Osteocyte (in vitro differentiated cells): ENCODE measurements at regions not wholly inside any gene's neighbourhood (a gene's known extent, or its start where the extent isn't known, plus 50 kb on each side); places are given as distances from the start of the nearest gene placed in this dataset.

Source experiments
- DNase-seq: peaks from one replicate; pipeline ENCODE4 v3.0.0; 2021; ENCODE audit warnings: mixed read lengths; ENCODE audit not compliant: unreplicated experiment; ENCODE audit errors: extremely low spot score
- H3K27ac Mint-ChIP-seq: one replicate; pipeline ENCODE4 v1.8.0; 2021; ENCODE audit warnings: mild to moderate bottlenecking, mixed read lengths; ENCODE audit not compliant: unreplicated experiment
- H3K27me3 Mint-ChIP-seq: one replicate; pipeline ENCODE4 v1.8.0; 2021; ENCODE audit warnings: mixed read lengths; ENCODE audit not compliant: unreplicated experiment
- H3K36me3 Mint-ChIP-seq: one replicate; pipeline ENCODE4 v1.8.0; 2021; ENCODE audit warnings: mixed read lengths; ENCODE audit not compliant: unreplicated experiment
- H3K4me1 Mint-ChIP-seq: one replicate; pipeline ENCODE4 v1.8.0; 2021; ENCODE audit warnings: mixed read lengths; ENCODE audit not compliant: unreplicated experiment
- H3K4me3 Mint-ChIP-seq: one replicate; pipeline ENCODE4 v1.8.0; 2021; ENCODE audit warnings: mild to moderate bottlenecking, moderate library complexity, mixed read lengths; ENCODE audit not compliant: unreplicated experiment
- H3K9me3 Mint-ChIP-seq: one replicate; pipeline ENCODE4 v1.8.0; 2021; ENCODE audit warnings: mixed read lengths; ENCODE audit not compliant: unreplicated experiment
- CTCF ChIP-seq: fragments of 200-600 bp; sonication (generic); IDR thresholded peaks from 2 replicates; pipeline ENCODE4 v1.5.0; 2021; ENCODE audit warnings: antibody characterized with exemption, mild to moderate bottlenecking, moderate library complexity

- Mint-ChIP-seq H3K27me3 (no peaks in the 10 kb centered on the region), H3K9me3 (no peaks in the 10 kb centered on the region), H3K27ac (no peak overlapping the region), H3K4me3 (no peak overlapping the region), H3K36me3 (no peaks in the 10 kb centered on the region), H3K4me1 (peaks cover 27% of the 10 kb centered on the region)
- DNase-seq, result no peak
- TF ChIP-seq CTCF, result no peak
These were observed 204.8 kb downstream of the ANAPC1 start for GRCh38 chr2:111679202-111679601.

GRCh38 chr2:111684611-111685010 lies 199.4 kb downstream of the ANAPC1 start:
- Mint-ChIP-seq H3K4me1 (peaks cover 10% of the 10 kb centered on the region), H3K9me3 (no peaks in the 10 kb centered on the region), H3K27me3 (no peaks in the 10 kb centered on the region), H3K36me3 (no peaks in the 10 kb centered on the region), H3K27ac (no peak overlapping the region), H3K4me3 (no peak overlapping the region)
- no peak for TF ChIP-seq CTCF
- no peak for DNase-seq

- Mint-ChIP-seq H3K36me3 (no peaks in the 10 kb centered on the region), H3K27me3 (no peaks in the 10 kb centered on the region), H3K4me1 (peaks cover 10% of the 10 kb centered on the region), H3K4me3 (no peak overlapping the region), H3K9me3 (no peaks in the 10 kb centered on the region), H3K27ac (no peak overlapping the region)
- no peak for DNase-seq
- TF ChIP-seq CTCF, result no peak
These were observed 198.7 kb downstream of the ANAPC1 start for GRCh38 chr2:111685342-111685741.

- no peak overlapping the region for H3K4me3 Mint-ChIP-seq
These were observed 197.0 kb downstream of the ANAPC1 start for GRCh38 chr2:111686994-111687393.

GRCh38 chr2:111687911-111688310 lies 196.1 kb downstream of the ANAPC1 start:
- no peak for TF ChIP-seq CTCF
- H3K27me3 Mint-ChIP-seq, result no peaks in the 10 kb centered on the region
- H3K27ac Mint-ChIP-seq, result no peak overlapping the region
- H3K36me3 Mint-ChIP-seq, result no peaks in the 10 kb centered on the region
- H3K9me3 Mint-ChIP-seq, result no peaks in the 10 kb centered on the region
- H3K4me3 Mint-ChIP-seq, result no peak overlapping the region
- DNase-seq, result no peak
- peaks cover 10% of the 10 kb centered on the region for H3K4me1 Mint-ChIP-seq

More at GRCh38 chr2:111686994-111687393, 197.0 kb downstream of the ANAPC1 start:
- DNase-seq, result no peak
- H3K9me3 Mint-ChIP-seq, result no peaks in the 10 kb centered on the region
- TF ChIP-seq CTCF, result no peak
- H3K4me1 Mint-ChIP-seq, result peaks cover 10% of the 10 kb centered on the region
- H3K27me3 Mint-ChIP-seq, result no peaks in the 10 kb centered on the region
- no peaks in the 10 kb centered on the region for H3K36me3 Mint-ChIP-seq
- no peak overlapping the region for H3K27ac Mint-ChIP-seq
